ENCODE measurements at regions not wholly inside any gene's neighbourhood (a gene's known extent, or its start where the extent isn't known, plus 50 kb on each side); places are given as distances from the start of the nearest gene placed in this dataset.

DNA sequence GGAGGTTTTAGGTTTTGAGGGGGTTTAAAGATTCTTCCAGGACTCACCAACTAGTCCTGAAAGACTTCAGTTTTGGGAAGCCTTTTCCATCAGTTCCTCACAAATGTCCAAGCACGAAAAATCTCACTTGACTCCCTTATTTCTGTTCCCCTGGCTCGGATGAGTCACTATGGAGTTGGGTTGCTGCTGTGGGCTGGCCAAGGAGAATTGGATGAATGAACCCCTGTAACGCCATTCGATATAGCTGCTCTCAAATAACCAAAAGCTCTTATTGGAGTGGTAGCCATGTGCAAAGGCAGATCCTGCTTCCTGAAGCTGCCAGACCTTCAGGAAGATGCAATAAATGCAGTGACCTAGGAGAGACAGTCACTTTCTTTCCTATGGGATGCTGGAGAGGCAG lies 417.0 kb downstream of the ZNF521 start:
- TF ChIP-seq MYC (IDR thresholded peaks at IDR 0.05; ENCODE audit: borderline replicate concordance, low read length), result no peak
- TF ChIP-seq, protein P1, sequence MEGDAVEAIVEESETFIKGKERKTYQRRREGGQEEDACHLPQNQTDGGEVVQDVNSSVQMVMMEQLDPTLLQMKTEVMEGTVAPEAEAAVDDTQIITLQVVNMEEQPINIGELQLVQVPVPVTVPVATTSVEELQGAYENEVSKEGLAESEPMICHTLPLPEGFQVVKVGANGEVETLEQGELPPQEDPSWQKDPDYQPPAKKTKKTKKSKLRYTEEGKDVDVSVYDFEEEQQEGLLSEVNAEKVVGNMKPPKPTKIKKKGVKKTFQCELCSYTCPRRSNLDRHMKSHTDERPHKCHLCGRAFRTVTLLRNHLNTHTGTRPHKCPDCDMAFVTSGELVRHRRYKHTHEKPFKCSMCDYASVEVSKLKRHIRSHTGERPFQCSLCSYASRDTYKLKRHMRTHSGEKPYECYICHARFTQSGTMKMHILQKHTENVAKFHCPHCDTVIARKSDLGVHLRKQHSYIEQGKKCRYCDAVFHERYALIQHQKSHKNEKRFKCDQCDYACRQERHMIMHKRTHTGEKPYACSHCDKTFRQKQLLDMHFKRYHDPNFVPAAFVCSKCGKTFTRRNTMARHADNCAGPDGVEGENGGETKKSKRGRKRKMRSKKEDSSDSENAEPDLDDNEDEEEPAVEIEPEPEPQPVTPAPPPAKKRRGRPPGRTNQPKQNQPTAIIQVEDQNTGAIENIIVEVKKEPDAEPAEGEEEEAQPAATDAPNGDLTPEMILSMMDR (IDR thresholded peaks at IDR 0.05), result no peak
- TF ChIP-seq GATA3 (IDR thresholded peaks at IDR 0.05; ENCODE audit: borderline replicate concordance), result no peak
- TF ChIP-seq CBX8 (IDR thresholded peaks at IDR 0.05), result no peak
- TF ChIP-seq JUN (IDR thresholded peaks at IDR 0.05), result no peak
- TF ChIP-seq RAD21 (conservative IDR thresholded peaks at IDR 0.05 in 1 of 2, IDR thresholded peaks at IDR 0.05 in 1 of 2), result no peak
- no peak for TF ChIP-seq RCOR1 (IDR thresholded peaks at IDR 0.05; ENCODE audit: low read depth, low read length)
- TF ChIP-seq, protein P2, sequence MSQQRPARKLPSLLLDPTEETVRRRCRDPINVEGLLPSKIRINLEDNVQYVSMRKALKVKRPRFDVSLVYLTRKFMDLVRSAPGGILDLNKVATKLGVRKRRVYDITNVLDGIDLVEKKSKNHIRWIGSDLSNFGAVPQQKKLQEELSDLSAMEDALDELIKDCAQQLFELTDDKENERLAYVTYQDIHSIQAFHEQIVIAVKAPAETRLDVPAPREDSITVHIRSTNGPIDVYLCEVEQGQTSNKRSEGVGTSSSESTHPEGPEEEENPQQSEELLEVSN (IDR thresholded peaks at IDR 0.05; ENCODE audit: borderline replicate concordance, low read depth), result no peak

All from A549 (cell line).